Ovary (tissue), 3 donors: ENCODE measurements at regions not wholly inside any gene's neighbourhood (a gene's known extent, or its start where the extent isn't known, plus 50 kb on each side); places are given as distances from the start of the nearest gene placed in this dataset.

Source experiments
- CTCF ChIP-seq, 3 donors: fragments of 450-650 bp in 2 of 3; fragments of 200-600 bp in 1 of 3; IDR thresholded peaks; one replicate each; pipeline versions ENCODE4 v1.5.1 to v1.8.0; 2016 to 2022; ENCODE audit warnings: antibody characterized with exemption in 3 of 3, mild to moderate bottlenecking in 1 of 3
- EP300 ChIP-seq: sonication (generic); formaldehyde crosslinking; IDR thresholded peaks from one replicate; pipeline ENCODE4 v1.6.1; 2017; ENCODE audit warnings: antibody characterized with exemption
- POLR2A ChIP-seq: fragments of 450-650 bp; IDR thresholded peaks from one replicate; pipeline ENCODE4 v1.6.1; 2017; ENCODE audit warnings: antibody characterized with exemption, mild to moderate bottlenecking, moderate library complexity
- donor health status: DM: no; HTN: no; CAD: no.

GRCh38 chr3:117302428-117302827 lies 592.8 kb downstream of the TUSC7 start:
- TF ChIP-seq CTCF (IDR thresholded peaks at IDR 0.05), result no peak
- TF ChIP-seq POLR2A, result no peak
- no peak for TF ChIP-seq EP300
